SK-N-SH (cell line): ENCODE measurements at regions not wholly inside any gene's neighbourhood (a gene's known extent, or its start where the extent isn't known, plus 50 kb on each side); places are given as distances from the start of the nearest gene placed in this dataset.

Experiments used
- CTCF ChIA-PET: fragments of 300-600, 350-600 bp; formaldehyde crosslinking; extraction: SDS; loops from one replicate; lab custom pipeline; 2021; lab: Yijun Ruan, JAX
- POLR2A ChIA-PET: fragments of 350-600 bp; sonication (Branson Sonifier 250); formaldehyde crosslinking; extraction: SDS; loops from one replicate; lab custom pipeline; 2020; ENCODE audit warnings: antibody characterized with exemption, inconsistent platforms; lab: Yijun Ruan, JAX
- DNase-seq: peaks from one replicate; pipeline ENCODE4 v3.0.0; 2012
- H2AFZ ChIP-seq: fragments of 200-600 bp; sonication (generic); 2 replicates; pipeline ENCODE4 v1.8.1; 2016; ENCODE audit warnings: antibody characterized with exemption, mild to moderate bottlenecking, low read depth
- H3F3A ChIP-seq: fragments of 200-600 bp; sonication (generic); replicated peaks from 2 replicates; pipeline ENCODE3; 2016; ENCODE audit warnings: antibody characterized with exemption, mild to moderate bottlenecking; ENCODE audit not compliant: insufficient read depth
- H3K27ac ChIP-seq, 2 experiments: fragments of 200-500 bp in 1 of 2; fragments of 200-600 bp in 1 of 2; sonication (Bioruptor generic) in 1 of 2; sonication (generic), shearing (Covaris generic) in 1 of 2; 2 replicates each; pipeline versions ENCODE4 v1.5.1 to v1.6.1; 2014 to 2016; ENCODE audit warnings: low read depth in 2 of 2, inconsistent platforms in 1 of 2, low read length in 1 of 2, mild to moderate bottlenecking in 1 of 2, mixed read lengths in 1 of 2
- H3K27me3 ChIP-seq: fragments of 200-600 bp; sonication (generic), shearing (Covaris generic); 2 replicates; pipeline ENCODE4 v1.6.1; 2016; ENCODE audit warnings: mixed run types; ENCODE audit not compliant: insufficient read depth
- H3K36me3 ChIP-seq, 2 experiments: fragments of 200-500 bp in 1 of 2; fragments of 200-600 bp in 1 of 2; sonication (Bioruptor generic) in 1 of 2; sonication (generic) in 1 of 2; replicated peaks in 1 of 2; 2 replicates each; pipeline versions ENCODE3 to v1.5.1; 2014 to 2016; ENCODE audit warnings: low read length in 1 of 2, mild to moderate bottlenecking in 1 of 2; ENCODE audit not compliant: insufficient read depth in 2 of 2, control insufficient read depth in 1 of 2
- H3K4me1 ChIP-seq, 2 experiments: fragments of 200-500 bp in 1 of 2; fragments of 200-600 bp in 1 of 2; sonication (Bioruptor generic) in 1 of 2; sonication (generic), shearing (Covaris generic) in 1 of 2; 2 replicates each; pipeline versions ENCODE4 v1.5.1 to v1.6.1; 2014 to 2016; ENCODE audit warnings: low read depth in 1 of 2, low read length in 1 of 2, mixed run types in 1 of 2; ENCODE audit not compliant: insufficient read depth in 2 of 2, control insufficient read depth in 1 of 2
- H3K4me2 ChIP-seq: fragments of 200-600 bp; sonication (generic), shearing (Covaris generic); 2 replicates; pipeline ENCODE4 v1.6.1; 2017; ENCODE audit warnings: mixed run types
- H3K4me3 ChIP-seq, 2 experiments: fragments of 200-500 bp in 1 of 2; fragments of 200-600 bp in 1 of 2; sonication (Bioruptor generic) in 1 of 2; sonication (generic), shearing (Covaris generic) in 1 of 2; 2 replicates each; pipeline versions ENCODE4 v1.5.1 to v1.8.1; 2014 to 2016; ENCODE audit warnings: low read depth in 2 of 2, inconsistent platforms in 1 of 2, low read length in 1 of 2, mild to moderate bottlenecking in 1 of 2, mixed read lengths in 1 of 2, moderate library complexity in 1 of 2
- H3K79me2 ChIP-seq: fragments of 200-600 bp; sonication (generic); 2 replicates; pipeline ENCODE4 v1.8.1; 2017; ENCODE audit warnings: mild to moderate bottlenecking; ENCODE audit not compliant: insufficient read depth
- H3K9ac ChIP-seq: fragments of 200-600 bp; sonication (generic); 2 replicates; pipeline ENCODE4 v1.6.1; 2017; ENCODE audit warnings: mixed run types
- H3K9me2 ChIP-seq: fragments of 200-600 bp; sonication (generic); 2 replicates; pipeline ENCODE4 v1.6.1; 2017; ENCODE audit warnings: mixed run types
- H3K9me3 ChIP-seq: fragments of 200-600 bp; sonication (generic); 2 replicates; pipeline ENCODE4 v1.6.1; 2017; ENCODE audit warnings: mixed run types, mild to moderate bottlenecking, moderate library complexity
- H4K20me1 ChIP-seq: fragments of 200-600 bp; sonication (generic); 2 replicates; pipeline ENCODE4 v1.6.1; 2017; ENCODE audit warnings: mild to moderate bottlenecking, mixed run types; ENCODE audit not compliant: insufficient read depth
- CHD2 ChIP-seq: fragments of 150-350 bp; IDR thresholded peaks from 2 replicates; pipeline ENCODE4 v1.6.1; 2018; ENCODE audit warnings: low read length; ENCODE audit not compliant: partially characterized antibody
- ELF1 ChIP-seq: IDR thresholded peaks from 2 replicates; pipeline ENCODE4 v1.4.0; 2012
- FOXJ3 ChIP-seq: sonication (generic); formaldehyde crosslinking; IDR thresholded peaks from 2 replicates; pipeline ENCODE4 v1.5.1; 2020; ENCODE audit warnings: mild to moderate bottlenecking, missing genetic modification reagents
- FOXM1 ChIP-seq: IDR thresholded peaks from 2 replicates; pipeline ENCODE4 v1.4.0; 2012; ENCODE audit warnings: low read depth, mild to moderate bottlenecking
- JUND ChIP-seq: IDR thresholded peaks from 2 replicates; pipeline ENCODE4 v1.4.0; 2012
- NFIC ChIP-seq: IDR thresholded peaks from 2 replicates; pipeline ENCODE4 v1.4.0; 2012; ENCODE audit warnings: borderline replicate concordance
- NRF1 ChIP-seq: IDR thresholded peaks from 2 replicates; pipeline ENCODE4 v1.6.1; 2012; ENCODE audit warnings: low read depth, mild to moderate bottlenecking, low read length
- RAD21 ChIP-seq: IDR thresholded peaks from 2 replicates; pipeline ENCODE4 v1.6.1; 2012; ENCODE audit warnings: mild to moderate bottlenecking, low read length
- RCOR1 ChIP-seq: fragments of 150-350 bp; IDR thresholded peaks from 2 replicates; pipeline ENCODE4 v1.6.1; 2017; ENCODE audit warnings: antibody characterized with exemption, low read length
- RXRA ChIP-seq: IDR thresholded peaks from 2 replicates; pipeline ENCODE4 v1.4.0; 2012; ENCODE audit warnings: low read depth, mild to moderate bottlenecking, borderline replicate concordance
- SIN3A ChIP-seq: IDR thresholded peaks from 2 replicates; pipeline ENCODE4 v1.6.1; 2012; ENCODE audit warnings: low read depth, mild to moderate bottlenecking, low read length, moderate library complexity, borderline replicate concordance
- SMC3 ChIP-seq: IDR thresholded peaks from 2 replicates; pipeline ENCODE4 v1.6.1; 2012; ENCODE audit warnings: low read depth, low read length, improper control_type of control experiment
- TAF1 ChIP-seq: IDR thresholded peaks from 2 replicates; pipeline ENCODE4 v1.6.1; 2012; ENCODE audit warnings: low read depth, mild to moderate bottlenecking, low read length, moderate library complexity, borderline replicate concordance
- WGBS: methylation state at CpG from one replicate; pipeline ENCODE4 v1.1.6; 2017; ENCODE audit warnings: low lambda C conversion rate; 5-methylcytosine and 5-hydroxymethylcytosine counted together
- TF ChIP-seq, protein P1 (sequence below): fragments of 150-350 bp; IDR thresholded peaks from 2 replicates; pipeline ENCODE4 v1.6.1; 2017; ENCODE audit warnings: antibody characterized with exemption, low read length, low read depth, borderline replicate concordance
- TF ChIP-seq, protein P2 (sequence below): IDR thresholded peaks from 2 replicates; pipeline ENCODE4; 2012
- TF ChIP-seq, protein P3 (sequence below): IDR thresholded peaks from 2 replicates; pipeline ENCODE4 v1.6.1; 2012; ENCODE audit warnings: mild to moderate bottlenecking, low read depth, low read length, moderate library complexity
- TF ChIP-seq, protein P4 (sequence below): IDR thresholded peaks from 2 replicates; pipeline ENCODE4 v1.4.0; 2012; ENCODE audit warnings: low read depth, borderline replicate concordance
- TF ChIP-seq, protein P5 (sequence below): fragments of 200-600 bp; sonication (generic); IDR thresholded peaks from 2 replicates; pipeline ENCODE4 v1.6.1; 2017; ENCODE audit warnings: antibody characterized with exemption, mild to moderate bottlenecking, moderate library complexity

DNA sequence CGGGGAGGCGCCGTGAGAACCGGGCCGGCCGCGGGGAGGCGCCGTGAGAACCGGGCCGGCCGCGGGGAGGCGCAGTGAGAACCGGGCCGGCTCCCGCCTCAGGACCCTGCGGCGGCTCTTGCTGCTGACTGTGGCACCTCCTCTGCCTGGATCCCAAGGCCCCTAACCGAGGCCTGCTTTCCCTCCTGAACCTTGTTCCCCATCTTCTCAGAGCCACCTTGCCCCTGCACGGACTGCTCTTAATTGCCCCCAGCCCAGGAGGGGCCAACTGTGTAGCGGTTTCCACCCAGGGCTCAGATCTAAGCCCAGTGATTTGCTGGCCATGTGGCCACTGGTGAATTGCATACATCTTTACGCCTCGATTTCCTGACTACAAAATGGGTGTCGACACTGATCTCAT, 112.2 kb upstream of the B3GAT1 start:
- no peaks in the 10 kb centered on the region for H3K9me2 ChIP-seq
- H3F3A ChIP-seq: no peaks in the 10 kb centered on the region
- no peaks in the 10 kb centered on the region for H3K27me3 ChIP-seq
- H3K79me2 ChIP-seq: no peaks in the 10 kb centered on the region
- CTCF ChIA-PET: no interaction called here
- no peak overlapping the region for H2AFZ ChIP-seq
- TF ChIP-seq RXRA: no peak
- no peak for TF ChIP-seq TAF1
- TF ChIP-seq ELF1: no peak
- no peak for TF ChIP-seq SIN3A
- no peak for TF ChIP-seq FOXJ3 (CRISPR knock-in tag)
- TF ChIP-seq NRF1: no peak
- TF ChIP-seq CHD2: no peak
- TF ChIP-seq, protein P1, sequence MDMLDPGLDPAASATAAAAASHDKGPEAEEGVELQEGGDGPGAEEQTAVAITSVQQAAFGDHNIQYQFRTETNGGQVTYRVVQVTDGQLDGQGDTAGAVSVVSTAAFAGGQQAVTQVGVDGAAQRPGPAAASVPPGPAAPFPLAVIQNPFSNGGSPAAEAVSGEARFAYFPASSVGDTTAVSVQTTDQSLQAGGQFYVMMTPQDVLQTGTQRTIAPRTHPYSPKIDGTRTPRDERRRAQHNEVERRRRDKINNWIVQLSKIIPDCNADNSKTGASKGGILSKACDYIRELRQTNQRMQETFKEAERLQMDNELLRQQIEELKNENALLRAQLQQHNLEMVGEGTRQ: no peak
- no peak for TF ChIP-seq NFIC
- TF ChIP-seq, protein P2, sequence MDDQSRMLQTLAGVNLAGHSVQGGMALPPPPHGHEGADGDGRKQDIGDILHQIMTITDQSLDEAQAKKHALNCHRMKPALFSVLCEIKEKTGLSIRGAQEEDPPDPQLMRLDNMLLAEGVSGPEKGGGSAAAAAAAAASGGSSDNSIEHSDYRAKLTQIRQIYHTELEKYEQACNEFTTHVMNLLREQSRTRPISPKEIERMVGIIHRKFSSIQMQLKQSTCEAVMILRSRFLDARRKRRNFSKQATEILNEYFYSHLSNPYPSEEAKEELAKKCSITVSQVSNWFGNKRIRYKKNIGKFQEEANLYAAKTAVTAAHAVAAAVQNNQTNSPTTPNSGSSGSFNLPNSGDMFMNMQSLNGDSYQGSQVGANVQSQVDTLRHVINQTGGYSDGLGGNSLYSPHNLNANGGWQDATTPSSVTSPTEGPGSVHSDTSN: no peak
- TF ChIP-seq, protein P3, sequence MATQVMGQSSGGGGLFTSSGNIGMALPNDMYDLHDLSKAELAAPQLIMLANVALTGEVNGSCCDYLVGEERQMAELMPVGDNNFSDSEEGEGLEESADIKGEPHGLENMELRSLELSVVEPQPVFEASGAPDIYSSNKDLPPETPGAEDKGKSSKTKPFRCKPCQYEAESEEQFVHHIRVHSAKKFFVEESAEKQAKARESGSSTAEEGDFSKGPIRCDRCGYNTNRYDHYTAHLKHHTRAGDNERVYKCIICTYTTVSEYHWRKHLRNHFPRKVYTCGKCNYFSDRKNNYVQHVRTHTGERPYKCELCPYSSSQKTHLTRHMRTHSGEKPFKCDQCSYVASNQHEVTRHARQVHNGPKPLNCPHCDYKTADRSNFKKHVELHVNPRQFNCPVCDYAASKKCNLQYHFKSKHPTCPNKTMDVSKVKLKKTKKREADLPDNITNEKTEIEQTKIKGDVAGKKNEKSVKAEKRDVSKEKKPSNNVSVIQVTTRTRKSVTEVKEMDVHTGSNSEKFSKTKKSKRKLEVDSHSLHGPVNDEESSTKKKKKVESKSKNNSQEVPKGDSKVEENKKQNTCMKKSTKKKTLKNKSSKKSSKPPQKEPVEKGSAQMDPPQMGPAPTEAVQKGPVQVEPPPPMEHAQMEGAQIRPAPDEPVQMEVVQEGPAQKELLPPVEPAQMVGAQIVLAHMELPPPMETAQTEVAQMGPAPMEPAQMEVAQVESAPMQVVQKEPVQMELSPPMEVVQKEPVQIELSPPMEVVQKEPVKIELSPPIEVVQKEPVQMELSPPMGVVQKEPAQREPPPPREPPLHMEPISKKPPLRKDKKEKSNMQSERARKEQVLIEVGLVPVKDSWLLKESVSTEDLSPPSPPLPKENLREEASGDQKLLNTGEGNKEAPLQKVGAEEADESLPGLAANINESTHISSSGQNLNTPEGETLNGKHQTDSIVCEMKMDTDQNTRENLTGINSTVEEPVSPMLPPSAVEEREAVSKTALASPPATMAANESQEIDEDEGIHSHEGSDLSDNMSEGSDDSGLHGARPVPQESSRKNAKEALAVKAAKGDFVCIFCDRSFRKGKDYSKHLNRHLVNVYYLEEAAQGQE: no peak
- no peak for TF ChIP-seq JUND
- no peak for TF ChIP-seq RAD21
- TF ChIP-seq SMC3: no peak
- TF ChIP-seq, protein P4, sequence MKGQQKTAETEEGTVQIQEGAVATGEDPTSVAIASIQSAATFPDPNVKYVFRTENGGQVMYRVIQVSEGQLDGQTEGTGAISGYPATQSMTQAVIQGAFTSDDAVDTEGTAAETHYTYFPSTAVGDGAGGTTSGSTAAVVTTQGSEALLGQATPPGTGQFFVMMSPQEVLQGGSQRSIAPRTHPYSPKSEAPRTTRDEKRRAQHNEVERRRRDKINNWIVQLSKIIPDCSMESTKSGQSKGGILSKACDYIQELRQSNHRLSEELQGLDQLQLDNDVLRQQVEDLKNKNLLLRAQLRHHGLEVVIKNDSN: no peak
- TF ChIP-seq, protein P5, sequence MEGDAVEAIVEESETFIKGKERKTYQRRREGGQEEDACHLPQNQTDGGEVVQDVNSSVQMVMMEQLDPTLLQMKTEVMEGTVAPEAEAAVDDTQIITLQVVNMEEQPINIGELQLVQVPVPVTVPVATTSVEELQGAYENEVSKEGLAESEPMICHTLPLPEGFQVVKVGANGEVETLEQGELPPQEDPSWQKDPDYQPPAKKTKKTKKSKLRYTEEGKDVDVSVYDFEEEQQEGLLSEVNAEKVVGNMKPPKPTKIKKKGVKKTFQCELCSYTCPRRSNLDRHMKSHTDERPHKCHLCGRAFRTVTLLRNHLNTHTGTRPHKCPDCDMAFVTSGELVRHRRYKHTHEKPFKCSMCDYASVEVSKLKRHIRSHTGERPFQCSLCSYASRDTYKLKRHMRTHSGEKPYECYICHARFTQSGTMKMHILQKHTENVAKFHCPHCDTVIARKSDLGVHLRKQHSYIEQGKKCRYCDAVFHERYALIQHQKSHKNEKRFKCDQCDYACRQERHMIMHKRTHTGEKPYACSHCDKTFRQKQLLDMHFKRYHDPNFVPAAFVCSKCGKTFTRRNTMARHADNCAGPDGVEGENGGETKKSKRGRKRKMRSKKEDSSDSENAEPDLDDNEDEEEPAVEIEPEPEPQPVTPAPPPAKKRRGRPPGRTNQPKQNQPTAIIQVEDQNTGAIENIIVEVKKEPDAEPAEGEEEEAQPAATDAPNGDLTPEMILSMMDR: no peak
- no peak for TF ChIP-seq RCOR1
- TF ChIP-seq FOXM1: no peak
- WGBS: 60% methylated on average over 9 of the region's 25 CpGs
- H3K4me2 ChIP-seq: no peak overlapping the region
- H3K27ac ChIP-seq: no peak overlapping the region
- no peak overlapping the region for H3K4me3 ChIP-seq
- no peaks in the 10 kb centered on the region for H3K9me3 ChIP-seq
- no peak overlapping the region for H3K9ac ChIP-seq
- no peak for DNase-seq
- no peaks in the 10 kb centered on the region for H4K20me1 ChIP-seq
- POLR2A ChIA-PET: no interaction called here
- no peaks in the 10 kb centered on the region for H3K36me3 ChIP-seq
- no peaks in the 10 kb centered on the region; a peak in 1 of 4 replicates for H3K4me1 ChIP-seq
